Fibroblast of mammary gland (primary cell): ENCODE measurements at regions not wholly inside any gene's neighbourhood (a gene's known extent, or its start where the extent isn't known, plus 50 kb on each side); places are given as distances from the start of the nearest gene placed in this dataset.
"Not testable (repeated sequence)": the region's sequence is repeated elsewhere in the genome, so short reads cannot be mapped to it uniquely, and the experiment has no call there.

Experiments used
- DNase-seq: peaks from one replicate; pipeline ENCODE4 v3.0.0-alpha.2; 2010; ENCODE audit warnings: low read depth
- H3K4me3 ChIP-seq: 2 replicates; pipeline ENCODE4 v1.5.1; 2011; ENCODE audit warnings: low read depth, mild to moderate bottlenecking, low read length, moderate library complexity; ENCODE audit not compliant: control insufficient read depth
- TF ChIP-seq, protein P1 (sequence below): conservative IDR thresholded peaks from 2 replicates; pipeline ENCODE4 v1.5.1; 2011; ENCODE audit warnings: low read depth, low read length, inconsistent platforms; ENCODE audit not compliant: control insufficient read depth, insufficient read depth

DNA sequence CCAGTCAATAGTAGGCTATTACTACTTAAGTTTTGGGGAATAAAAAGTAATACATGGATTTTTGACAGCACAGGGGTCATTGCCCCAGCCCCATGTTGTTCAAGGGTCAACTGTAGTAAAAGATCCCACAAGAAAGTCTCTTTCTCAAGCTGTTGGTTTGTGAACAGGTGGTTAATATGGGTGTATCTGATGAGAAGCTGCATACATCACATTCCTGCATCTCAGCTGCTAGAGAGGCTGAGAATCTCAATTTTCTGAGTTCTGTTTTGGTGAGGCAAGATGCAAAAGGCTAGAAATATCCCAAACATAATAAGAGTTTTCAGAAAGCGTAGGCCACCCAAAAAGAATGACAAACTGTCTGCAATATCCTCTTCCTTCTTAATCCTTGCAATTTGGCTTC, 76.8 kb upstream of the DAPK1 start:
- no peak overlapping the region for H3K4me3 ChIP-seq
- no peak for DNase-seq
- TF ChIP-seq, protein P1, sequence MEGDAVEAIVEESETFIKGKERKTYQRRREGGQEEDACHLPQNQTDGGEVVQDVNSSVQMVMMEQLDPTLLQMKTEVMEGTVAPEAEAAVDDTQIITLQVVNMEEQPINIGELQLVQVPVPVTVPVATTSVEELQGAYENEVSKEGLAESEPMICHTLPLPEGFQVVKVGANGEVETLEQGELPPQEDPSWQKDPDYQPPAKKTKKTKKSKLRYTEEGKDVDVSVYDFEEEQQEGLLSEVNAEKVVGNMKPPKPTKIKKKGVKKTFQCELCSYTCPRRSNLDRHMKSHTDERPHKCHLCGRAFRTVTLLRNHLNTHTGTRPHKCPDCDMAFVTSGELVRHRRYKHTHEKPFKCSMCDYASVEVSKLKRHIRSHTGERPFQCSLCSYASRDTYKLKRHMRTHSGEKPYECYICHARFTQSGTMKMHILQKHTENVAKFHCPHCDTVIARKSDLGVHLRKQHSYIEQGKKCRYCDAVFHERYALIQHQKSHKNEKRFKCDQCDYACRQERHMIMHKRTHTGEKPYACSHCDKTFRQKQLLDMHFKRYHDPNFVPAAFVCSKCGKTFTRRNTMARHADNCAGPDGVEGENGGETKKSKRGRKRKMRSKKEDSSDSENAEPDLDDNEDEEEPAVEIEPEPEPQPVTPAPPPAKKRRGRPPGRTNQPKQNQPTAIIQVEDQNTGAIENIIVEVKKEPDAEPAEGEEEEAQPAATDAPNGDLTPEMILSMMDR, result no peak

DNA sequence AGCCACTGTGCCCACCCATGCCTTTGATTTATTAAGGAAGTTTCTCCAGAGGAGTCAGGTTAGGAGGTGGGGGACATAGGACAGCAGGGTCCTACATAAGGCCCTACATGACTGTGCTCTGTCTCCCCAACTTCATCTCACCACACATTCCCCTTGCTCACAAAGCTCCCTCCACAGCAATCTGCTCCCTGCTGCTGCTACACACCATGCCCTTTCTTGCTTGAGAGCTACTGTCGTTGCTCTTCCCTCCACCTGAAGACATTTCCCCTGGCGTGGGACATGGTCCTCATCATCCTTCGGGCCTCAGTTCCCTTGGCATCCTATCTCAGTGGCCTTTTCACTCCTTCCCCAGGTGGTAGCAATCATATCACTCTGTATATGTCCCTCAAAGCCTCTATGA, 75.9 kb upstream of the DAPK1 start:
- no peak overlapping the region for H3K4me3 ChIP-seq
- no peak for DNase-seq
- TF ChIP-seq, protein P1, result no peak

DNA sequence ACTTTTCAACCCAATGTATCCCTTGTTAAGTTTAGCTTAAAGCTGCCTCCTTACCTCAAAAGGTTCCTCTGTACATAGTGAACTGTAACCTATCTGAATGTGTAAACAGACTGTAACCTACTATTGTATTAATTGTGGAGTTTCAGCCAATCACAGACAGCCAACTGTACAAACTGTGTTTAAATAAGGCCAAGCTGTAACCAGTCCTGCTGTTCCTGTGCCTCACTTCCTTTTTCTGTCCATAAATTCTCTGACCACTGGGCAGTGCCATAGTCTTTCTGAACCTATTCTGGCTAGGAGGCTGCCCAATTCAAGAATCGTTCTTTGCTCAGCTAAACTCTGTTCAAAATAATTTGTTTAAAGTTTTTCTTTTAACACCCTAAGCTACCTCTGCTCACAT, 74.7 kb upstream of the DAPK1 start:
- DNase-seq, result no peak
- TF ChIP-seq, protein P1, result no peak
- no peak overlapping the region for H3K4me3 ChIP-seq

DNA sequence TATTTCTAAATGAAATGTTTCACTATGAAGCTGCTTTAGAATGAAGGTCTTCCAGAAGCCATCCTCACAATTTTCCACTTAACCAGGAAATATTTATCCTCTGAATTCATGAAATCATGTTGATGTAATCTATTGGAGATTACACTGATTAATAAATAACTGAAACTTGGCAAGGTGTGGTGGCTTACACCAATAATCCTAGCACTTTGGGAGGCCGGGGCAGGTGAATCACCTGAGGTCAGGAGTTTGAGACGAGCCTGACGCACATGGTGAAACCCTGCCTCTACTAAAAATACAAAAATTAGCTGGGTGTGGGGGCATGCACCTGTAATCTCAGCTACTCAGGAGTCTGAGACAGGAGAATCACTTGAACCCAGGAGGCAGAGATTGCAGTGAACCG, 73.8 kb upstream of the DAPK1 start:
- not testable (repeated sequence) for H3K4me3 ChIP-seq

DNA sequence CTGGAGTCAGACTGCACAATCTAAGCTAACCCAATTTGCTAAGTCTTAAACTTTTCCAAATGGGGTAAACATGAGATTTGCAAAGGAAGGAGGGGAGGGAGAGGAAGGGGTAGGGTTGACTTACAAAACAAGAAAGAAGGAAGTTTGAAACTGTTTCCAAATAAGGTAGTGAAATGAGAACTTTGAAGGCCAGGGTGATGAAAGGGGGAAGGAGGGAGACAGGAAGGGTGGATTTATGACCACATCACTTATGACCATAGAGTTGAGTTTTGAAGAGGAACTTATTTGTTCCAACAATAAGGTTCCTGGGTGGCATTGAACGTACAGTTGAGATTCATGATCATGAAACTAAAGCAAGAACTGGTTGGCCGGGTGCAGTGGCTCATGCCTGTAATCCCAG, 72.5 kb upstream of the DAPK1 start:
- no peak overlapping the region for H3K4me3 ChIP-seq
- DNase-seq, result no peak
- TF ChIP-seq, protein P1, result no peak

More for the DNA sequence above, 73.8 kb upstream of the DAPK1 start:
- DNase-seq, result not testable (repeated sequence)

DNA sequence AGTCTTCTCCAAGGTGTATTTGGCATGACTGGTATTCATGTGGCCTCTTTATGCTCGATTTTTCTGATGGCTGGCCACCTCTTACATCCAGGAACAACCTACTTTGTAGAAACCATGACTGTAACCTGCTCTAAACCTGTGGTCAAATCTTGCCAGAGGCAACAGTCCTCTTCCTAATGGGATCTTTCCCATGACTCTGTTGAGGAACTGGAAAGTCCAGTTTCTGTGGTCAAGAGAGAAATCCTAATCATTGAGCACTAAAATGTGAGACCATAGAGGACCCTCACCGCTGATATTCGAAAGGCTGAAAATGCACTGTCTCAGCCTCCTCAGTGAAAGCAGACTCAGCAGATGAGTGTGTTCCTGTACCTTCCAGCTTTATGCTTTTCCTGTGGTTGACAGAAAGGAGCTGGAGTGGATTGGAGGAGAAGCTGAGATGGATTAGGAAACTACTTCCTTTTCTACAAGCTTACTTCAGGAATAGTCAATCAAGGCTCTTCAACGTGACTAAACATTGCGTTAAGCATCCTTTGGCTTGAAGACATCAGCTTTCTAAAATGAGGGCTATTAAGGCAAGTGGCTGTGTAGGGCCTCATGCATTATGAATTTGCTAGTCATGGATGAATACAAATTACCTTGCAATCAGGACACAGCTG, 69.7 kb upstream of the DAPK1 start:
- no peak for DNase-seq
- TF ChIP-seq, protein P1, result no peak
- no peak overlapping the region for H3K4me3 ChIP-seq

DNA sequence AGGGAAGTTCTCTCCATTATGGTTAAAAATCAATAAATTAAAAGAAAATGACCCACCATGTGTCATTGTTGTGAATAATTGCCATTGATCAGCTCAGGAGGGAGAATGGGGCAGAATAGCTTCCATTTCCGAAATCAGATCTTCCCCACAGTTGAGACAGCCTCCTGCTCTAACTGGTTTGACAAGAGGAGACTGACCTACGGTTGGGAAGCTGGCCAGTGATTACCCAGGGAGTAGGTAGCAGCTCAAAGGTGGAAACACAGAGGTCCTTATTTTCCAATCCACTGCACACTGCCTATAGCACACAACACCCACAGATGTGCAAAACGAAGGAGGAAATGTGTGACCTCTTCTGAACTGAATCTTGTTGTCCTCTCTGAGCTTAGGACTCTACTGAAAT, 69.0 kb upstream of the DAPK1 start:
- TF ChIP-seq, protein P1, result no peak
- H3K4me3 ChIP-seq, result no peak overlapping the region
- DNase-seq, result no peak
